ENCODE measurements at regions not wholly inside any gene's neighbourhood (a gene's known extent, or its start where the extent isn't known, plus 50 kb on each side); places are given as distances from the start of the nearest gene placed in this dataset.

DNA sequence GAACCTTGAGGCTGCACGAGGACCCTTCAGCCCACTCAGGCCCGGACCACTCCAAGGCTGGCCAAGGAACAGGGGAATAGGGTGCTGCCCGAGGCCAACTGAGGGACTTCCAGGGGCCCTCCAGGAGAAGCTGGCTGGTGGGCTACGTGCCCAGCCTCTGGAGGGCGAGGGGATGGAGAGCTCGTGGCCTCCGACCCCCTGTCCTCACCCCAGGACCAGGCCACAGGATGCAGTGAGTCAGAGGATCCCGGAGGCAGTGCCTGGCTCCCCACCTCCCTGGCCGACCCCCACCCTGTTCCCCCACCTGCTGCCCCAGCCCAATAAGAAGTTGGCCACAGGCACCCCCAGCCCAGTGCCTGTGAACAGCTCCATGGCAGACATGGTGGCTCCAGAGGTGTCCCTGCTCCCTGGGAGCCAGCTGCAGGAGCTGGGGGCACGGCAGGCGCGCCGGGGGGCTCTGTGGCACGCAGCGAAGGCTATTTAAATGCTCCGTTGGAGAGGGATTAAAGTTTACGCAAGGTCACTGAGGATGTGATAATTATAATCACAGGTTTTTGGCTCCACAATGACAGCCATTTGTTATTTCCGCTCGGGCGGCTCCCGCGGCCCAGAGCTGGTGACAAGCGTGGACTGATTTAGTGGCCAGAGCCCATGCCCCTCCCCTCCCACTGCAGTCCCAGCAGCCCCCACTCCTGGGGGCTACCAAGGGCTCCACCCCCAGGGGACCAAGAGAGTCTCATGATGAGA, 95.7 kb upstream of the NKX1-1 start:
- no peak for DNase-seq (ENCODE audit: low read depth in 1 of 2, low spot score in 1 of 2)
- no peak for TF ChIP-seq JUND (IDR thresholded peaks at IDR 0.05; ENCODE audit: low read depth)
- in situ Hi-C loops (cut with HindIII; ENCODE audit: low pct_unique_long_range_greater_than_20kb, low sequenced_read_pairs), result no loop called here

DNA sequence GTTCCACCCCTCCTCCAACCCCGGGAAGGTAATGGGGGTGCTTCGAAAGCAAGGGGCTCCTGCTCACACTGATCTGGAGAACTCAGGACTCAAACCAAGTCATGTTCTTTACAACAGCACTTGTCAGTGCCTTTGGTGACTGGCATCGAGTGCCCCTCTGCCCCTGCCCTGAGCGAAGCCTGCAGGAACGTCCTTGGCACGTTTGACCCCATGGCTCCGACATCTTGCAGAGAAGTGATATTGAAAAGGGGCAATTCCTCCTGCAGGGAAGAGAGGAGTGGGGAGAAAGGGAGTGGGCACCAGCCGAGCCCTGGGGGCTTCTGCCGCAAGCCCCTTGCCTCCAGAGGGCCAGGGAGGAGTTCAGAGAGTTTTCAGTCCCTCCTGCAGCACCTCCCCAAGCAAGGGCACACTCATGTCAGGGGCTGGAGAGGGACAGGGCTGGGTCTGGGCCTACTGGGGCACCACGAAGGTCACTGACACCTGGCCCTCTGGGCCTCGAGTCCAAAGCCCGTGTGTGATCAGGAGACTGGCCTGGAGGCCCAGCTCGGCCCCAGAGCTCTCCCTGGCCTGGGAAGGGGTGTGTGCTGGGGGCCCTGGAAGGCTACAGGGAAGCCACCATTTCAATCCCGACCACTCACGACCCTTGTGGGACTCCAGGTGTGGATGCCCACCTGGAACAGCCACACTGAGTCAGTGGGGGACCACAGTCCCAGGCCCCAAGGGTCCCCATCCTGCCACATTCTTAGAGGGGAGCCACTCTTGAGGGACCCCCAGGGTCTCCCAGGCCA, 94.9 kb upstream of the NKX1-1 start:
- DNase-seq (ENCODE audit: low read depth in 1 of 2, low spot score in 1 of 2), result no peak
- in situ Hi-C loops (cut with HindIII; ENCODE audit: low pct_unique_long_range_greater_than_20kb, low sequenced_read_pairs), result no loop called here
- TF ChIP-seq JUND (IDR thresholded peaks at IDR 0.05; ENCODE audit: low read depth), result no peak

DNA sequence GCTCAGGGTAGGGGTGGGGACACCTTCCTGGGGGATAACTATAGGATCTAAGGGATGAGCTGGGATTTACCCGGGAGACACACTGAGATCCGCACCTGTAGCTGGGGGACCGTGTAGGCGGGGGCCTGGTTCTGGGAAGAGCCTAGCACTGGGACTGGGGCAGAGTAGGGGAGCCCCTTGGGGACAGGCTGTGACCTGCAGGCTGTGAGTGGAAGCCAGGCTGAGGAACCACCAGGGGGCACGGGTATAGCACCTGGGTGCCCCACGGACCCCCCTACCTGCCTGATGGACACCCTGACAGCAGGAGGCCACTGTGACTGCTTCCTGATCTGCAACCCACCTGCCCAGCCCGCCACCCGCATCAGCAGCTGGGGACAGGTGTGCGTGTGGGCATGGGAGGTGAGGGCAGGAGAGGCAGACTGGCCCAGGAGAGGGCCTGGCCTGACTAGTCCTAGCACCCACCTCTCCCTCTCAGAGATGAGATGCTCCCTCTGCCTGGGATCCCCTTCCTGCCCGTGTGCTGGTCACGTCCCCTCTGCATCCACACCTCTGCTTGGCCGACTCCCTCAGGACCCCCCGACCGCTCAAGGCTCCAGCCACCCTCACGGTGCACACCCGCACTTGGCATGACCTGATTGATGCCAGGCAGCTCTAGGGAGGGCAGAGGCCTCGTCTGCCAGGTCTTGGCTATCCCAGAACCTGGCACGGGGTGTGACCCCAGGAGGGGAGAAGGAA, 94.2 kb upstream of the NKX1-1 start:
- in situ Hi-C loops (cut with HindIII; ENCODE audit: low pct_unique_long_range_greater_than_20kb, low sequenced_read_pairs), result no loop called here
- no peak for DNase-seq (ENCODE audit: low read depth in 1 of 2, low spot score in 1 of 2)
- no peak for TF ChIP-seq JUND (IDR thresholded peaks at IDR 0.05; ENCODE audit: low read depth)

DNA sequence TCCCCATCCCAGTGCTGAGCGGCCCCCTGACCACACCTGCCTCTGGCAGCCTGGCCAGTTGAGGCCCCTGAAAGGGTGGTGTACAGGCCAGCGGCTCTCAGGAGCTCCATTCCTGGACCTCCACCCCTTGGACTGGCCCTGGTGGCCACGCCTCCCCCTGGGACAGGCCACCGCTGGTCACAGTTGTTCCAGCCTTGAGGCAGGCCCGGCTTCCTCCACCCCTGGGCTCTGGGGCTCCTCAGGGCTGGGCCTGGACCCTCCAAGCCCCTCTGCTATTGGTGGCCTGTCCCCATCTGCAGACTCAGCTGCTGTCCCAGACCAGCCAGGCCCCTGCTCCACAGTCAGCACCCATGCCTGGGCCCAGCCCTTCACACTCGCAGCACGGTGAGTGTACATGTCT, 93.2 kb upstream of the NKX1-1 start:
- no peak for TF ChIP-seq JUND (IDR thresholded peaks at IDR 0.05; ENCODE audit: low read depth)
- in situ Hi-C loops (cut with HindIII; ENCODE audit: low pct_unique_long_range_greater_than_20kb, low sequenced_read_pairs), result no loop called here
- no peak for DNase-seq (ENCODE audit: low read depth in 1 of 2, low spot score in 1 of 2)

DNA sequence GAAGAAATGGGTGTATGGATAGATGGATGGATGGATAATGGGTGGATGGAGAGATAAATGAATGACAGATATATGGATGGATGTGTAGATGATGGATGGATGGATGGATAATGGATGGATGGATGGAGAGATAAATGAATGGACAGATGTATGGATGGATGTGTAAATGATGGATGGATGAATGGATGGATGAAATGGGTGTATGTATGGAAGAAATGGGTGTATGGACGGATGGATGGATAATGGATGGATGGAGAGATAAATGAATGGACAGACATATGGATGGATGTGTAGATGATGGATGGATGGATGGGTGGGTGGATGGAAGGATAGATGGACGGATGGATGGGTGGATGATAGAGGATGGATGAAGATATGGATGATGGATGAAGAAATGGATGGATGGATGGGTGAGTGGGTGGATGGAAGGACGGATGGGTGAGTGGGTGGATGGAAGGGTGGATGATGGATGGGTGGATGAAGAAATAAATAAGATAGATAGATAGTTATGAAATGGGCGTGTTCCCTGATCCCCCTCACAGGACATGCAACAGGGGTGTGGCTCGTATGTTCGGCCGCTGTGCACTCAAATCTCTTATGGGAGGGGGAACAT, 91.1 kb upstream of the NKX1-1 start:
- TF ChIP-seq JUND (IDR thresholded peaks at IDR 0.05; ENCODE audit: low read depth), result no peak
- no peak for DNase-seq (ENCODE audit: low read depth in 1 of 2, low spot score in 1 of 2)
- in situ Hi-C loops (cut with HindIII; ENCODE audit: low pct_unique_long_range_greater_than_20kb, low sequenced_read_pairs), result no loop called here

DNA sequence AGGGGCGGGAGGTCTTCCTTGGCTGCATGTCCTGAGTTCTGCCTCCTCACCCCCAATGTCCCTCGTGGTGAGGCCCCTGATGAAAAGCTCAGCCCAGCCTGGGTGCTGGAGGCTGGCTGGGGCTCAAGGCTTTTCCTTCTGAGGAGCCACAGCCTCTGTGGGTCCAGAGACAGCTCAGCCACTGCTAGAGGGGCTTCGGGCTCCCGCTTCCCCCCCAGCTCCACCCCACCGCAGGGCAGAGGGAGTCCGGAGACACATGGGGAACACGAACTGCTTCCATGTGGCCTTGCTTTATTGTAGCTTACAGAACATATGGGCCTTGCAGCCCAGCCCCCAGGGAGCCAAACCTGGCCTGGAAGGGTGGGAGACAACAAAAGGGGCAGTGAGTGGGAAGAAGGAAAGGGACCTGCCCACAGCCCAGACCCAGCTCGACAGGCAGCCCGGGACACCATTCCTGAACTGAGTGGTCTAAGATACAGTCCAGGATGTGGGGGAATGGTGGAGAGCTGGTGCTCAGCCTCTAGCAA, 89.9 kb upstream of the NKX1-1 start:
- no peak for DNase-seq (ENCODE audit: low read depth in 1 of 2, low spot score in 1 of 2)
- in situ Hi-C loops (cut with HindIII; ENCODE audit: low pct_unique_long_range_greater_than_20kb, low sequenced_read_pairs), result no loop called here

DNA sequence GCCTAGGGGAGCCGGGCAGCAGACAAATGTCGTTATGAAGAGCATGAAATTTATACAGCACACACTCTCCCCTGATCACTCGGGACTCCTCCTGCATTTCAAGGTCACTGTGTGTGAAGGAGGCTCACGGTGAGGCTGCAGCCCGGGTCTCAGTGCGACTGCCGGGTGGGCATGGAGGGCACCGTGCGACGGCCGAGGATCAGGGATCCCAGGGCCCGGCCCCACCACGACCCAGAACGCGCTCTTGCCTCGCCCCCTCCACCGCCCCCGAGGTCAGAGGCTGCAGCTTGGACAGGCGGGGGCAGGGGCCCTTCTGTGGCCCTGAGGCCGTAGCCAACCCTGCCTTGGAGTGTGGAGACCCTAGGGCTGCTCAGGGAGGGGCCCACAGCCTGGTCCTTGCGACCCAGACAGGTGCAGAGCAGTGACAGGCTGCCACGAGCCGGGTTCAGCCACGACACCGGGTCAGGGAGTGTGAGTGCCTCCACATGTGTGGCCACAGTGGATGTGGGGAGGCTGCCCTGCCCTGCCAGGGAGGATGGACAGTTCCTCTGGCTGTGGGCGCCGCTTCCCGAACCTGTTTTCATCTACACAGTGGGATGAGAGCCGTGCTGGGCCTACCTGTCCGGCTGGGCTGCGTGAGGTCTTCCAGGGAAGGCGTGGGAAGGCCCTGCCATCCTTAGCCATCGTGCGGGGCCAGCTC, 89.3 kb upstream of the NKX1-1 start:
- no peak for DNase-seq (ENCODE audit: low read depth in 1 of 2, low spot score in 1 of 2)
- no peak for TF ChIP-seq JUND (IDR thresholded peaks at IDR 0.05; ENCODE audit: low read depth)
- in situ Hi-C loops (cut with HindIII; ENCODE audit: low pct_unique_long_range_greater_than_20kb, low sequenced_read_pairs), result no loop called here

More for the DNA sequence above, 89.9 kb upstream of the NKX1-1 start:
- no peak for TF ChIP-seq JUND (IDR thresholded peaks at IDR 0.05; ENCODE audit: low read depth)

DNA sequence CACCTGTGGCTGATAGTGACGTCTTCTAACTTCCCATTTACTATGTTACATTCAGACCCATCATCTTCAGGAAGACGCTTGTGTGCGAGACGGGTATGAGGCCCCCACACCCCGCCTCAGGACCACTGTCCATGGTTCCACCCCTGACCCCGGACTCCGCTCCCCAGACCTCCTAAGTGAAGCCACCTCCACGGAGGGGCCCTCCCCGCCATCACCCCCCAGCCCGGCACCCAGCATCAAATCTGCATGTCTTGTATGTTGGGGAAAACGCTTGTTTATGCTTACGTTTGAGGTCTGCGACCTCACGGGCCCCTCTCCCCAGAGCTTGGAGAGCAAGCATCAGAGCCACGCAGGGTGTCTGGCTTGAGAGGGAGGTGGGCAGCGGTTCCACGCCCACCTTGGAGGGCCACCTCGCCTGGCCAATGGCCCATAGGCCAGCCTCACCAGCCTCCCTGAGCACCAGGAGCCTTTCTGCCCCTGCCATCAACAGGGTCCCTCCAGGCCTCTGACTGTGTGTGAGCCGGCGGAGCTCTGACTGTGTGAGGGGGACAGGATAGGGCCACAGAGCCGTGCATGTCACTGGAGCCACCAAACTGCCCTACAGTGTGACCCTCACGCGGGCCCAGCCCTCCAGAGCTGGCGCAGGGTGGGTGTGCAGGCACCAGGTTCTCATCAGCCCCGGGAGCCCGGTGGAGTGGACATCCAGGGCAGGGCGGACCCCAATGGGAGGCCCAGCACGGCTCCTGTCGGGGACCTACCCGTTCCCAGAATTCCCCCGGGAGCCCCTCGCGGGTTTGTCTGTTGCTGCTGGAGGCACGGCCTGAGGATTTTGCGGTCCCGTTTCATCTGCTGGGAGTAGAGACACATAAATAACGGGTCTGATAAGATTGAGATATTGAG, 88.4 kb upstream of the NKX1-1 start:
- no peak for DNase-seq (ENCODE audit: low read depth in 1 of 2, low spot score in 1 of 2)
- in situ Hi-C loops (cut with HindIII; ENCODE audit: low pct_unique_long_range_greater_than_20kb, low sequenced_read_pairs), result no loop called here
- TF ChIP-seq JUND (IDR thresholded peaks at IDR 0.05; ENCODE audit: low read depth), result no peak

DNA sequence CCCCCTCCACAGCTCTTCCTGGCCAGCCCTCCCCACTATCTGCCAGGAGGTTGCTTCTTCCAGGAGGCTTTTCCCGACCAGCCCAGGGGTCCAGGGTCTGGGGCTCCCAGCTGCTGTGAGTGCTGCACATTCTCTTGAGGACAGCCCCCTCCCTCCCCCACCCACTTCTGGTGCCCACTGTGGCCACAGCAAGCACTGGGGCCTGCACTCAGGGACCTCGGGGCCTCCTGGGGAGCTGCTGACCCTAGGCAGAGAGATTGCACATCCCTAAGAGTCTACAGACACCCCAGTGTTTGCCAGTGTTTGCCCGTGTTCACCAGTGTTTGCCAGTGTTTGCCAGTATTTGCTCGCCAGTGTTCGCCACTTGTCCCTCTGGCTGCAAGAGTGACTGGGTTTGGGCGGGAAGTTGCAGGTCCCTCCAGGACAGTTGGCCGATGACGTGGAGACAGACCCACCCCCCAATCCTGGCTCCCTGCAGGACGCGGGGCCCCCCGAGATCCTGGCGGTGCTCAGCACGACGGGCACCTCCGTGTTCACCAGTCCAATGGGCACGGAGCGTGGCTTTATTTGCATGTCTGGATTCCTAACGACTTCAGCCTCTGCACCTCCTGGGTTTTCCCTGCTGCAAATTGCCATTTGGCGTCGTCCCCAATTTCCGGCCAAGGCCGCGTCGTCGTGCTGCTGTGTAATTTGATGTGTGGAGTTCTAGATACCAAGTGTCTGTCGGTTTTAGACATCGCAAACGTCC, 87.5 kb upstream of the NKX1-1 start:
- in situ Hi-C loops (cut with HindIII; ENCODE audit: low pct_unique_long_range_greater_than_20kb, low sequenced_read_pairs), result no loop called here
- no peak for DNase-seq (ENCODE audit: low read depth in 1 of 2, low spot score in 1 of 2)
- no peak for TF ChIP-seq JUND (IDR thresholded peaks at IDR 0.05; ENCODE audit: low read depth)
